GM12878 (cell line): ENCODE measurements at regions not wholly inside any gene's neighbourhood (a gene's known extent, or its start where the extent isn't known, plus 50 kb on each side); places are given as distances from the start of the nearest gene placed in this dataset.

Experiments used
- E2F4 ChIP-seq: IDR thresholded peaks from 2 replicates; pipeline ENCODE4 v1.6.1; 2012; ENCODE audit warnings: low read depth, low read length, improper control_type of control experiment
- FOXK2 ChIP-seq: fragments of 450-650 bp; IDR thresholded peaks from 2 replicates; pipeline ENCODE4 v1.6.1; 2017; ENCODE audit warnings: mild to moderate bottlenecking, moderate library complexity
- GATAD2B ChIP-seq: fragments of 450-650 bp; conservative IDR thresholded peaks from 2 replicates; pipeline ENCODE4 v1.6.1; 2017; ENCODE audit warnings: low read depth, mild to moderate bottlenecking, moderate library complexity
- KDM1A ChIP-seq: fragments of 200-600 bp; sonication (generic); IDR thresholded peaks from 2 replicates; pipeline ENCODE4 v1.6.1; 2016; ENCODE audit warnings: borderline replicate concordance
- SMC3 ChIP-seq: IDR thresholded peaks from 2 replicates; pipeline ENCODE4 v1.6.1; 2011; ENCODE audit warnings: low read length, improper control_type of control experiment, borderline replicate concordance
- SPI1 ChIP-seq: IDR thresholded peaks from 2 replicates; pipeline ENCODE4 v1.6.1; 2011; ENCODE audit warnings: low read depth, mild to moderate bottlenecking, low read length, moderate library complexity, borderline replicate concordance; ENCODE audit not compliant: insufficient read depth
- TAF1 ChIP-seq: IDR thresholded peaks from 2 replicates; pipeline ENCODE4 v1.6.1; 2011; ENCODE audit warnings: mild to moderate bottlenecking, low read depth, low read length, borderline replicate concordance
- ZBTB40 ChIP-seq: fragments of 450-650 bp; IDR thresholded peaks from 2 replicates; pipeline ENCODE4 v1.6.1; 2016; ENCODE audit warnings: mild to moderate bottlenecking, moderate library complexity, borderline replicate concordance
- ZNF207 ChIP-seq: fragments of 450-650 bp; IDR thresholded peaks from 2 replicates; pipeline ENCODE4 v1.6.1; 2014; ENCODE audit warnings: antibody characterized with exemption, mild to moderate bottlenecking, borderline replicate concordance
- TF ChIP-seq, protein P1 (sequence below): fragments of 450-650 bp; IDR thresholded peaks from 2 replicates; pipeline ENCODE4 v1.6.1; 2017; ENCODE audit warnings: low read depth, mild to moderate bottlenecking, moderate library complexity
- TF ChIP-seq, protein P2 (sequence below): fragments of 450-650 bp; IDR thresholded peaks from 2 replicates; pipeline ENCODE4 v1.6.1; 2018; ENCODE audit warnings: mild to moderate bottlenecking, low read depth, moderate library complexity; ENCODE audit not compliant: partially characterized antibody

DNA sequence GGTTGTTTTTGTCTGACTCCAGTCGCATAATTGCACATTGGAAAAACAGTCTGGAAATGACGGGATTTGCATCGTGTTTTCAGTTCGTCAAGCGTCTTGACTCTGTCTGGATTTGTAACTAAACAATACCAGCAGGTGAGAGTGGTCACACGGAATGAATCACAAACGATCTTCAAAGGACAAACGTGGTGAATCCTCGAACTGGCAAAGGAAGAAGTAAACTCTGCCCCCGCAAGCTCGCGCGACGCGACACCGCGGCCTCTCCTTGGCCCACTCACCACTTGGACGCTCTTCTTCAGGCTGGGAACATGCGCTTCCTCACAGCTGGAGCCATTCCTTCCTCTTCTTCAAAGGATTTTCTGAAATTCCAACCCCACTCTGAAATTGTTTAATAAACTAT is 352.6 kb downstream of the THBS2 start (continued):
- TF ChIP-seq ZBTB40 (no peak), SPI1 (no peak), KDM1A (no peak), E2F4 (no peak), TAF1 (no peak), SMC3 (no peak), ZNF207 (no peak), GATAD2B (no peak), FOXK2 (no peak)
- TF ChIP-seq, protein P1, sequence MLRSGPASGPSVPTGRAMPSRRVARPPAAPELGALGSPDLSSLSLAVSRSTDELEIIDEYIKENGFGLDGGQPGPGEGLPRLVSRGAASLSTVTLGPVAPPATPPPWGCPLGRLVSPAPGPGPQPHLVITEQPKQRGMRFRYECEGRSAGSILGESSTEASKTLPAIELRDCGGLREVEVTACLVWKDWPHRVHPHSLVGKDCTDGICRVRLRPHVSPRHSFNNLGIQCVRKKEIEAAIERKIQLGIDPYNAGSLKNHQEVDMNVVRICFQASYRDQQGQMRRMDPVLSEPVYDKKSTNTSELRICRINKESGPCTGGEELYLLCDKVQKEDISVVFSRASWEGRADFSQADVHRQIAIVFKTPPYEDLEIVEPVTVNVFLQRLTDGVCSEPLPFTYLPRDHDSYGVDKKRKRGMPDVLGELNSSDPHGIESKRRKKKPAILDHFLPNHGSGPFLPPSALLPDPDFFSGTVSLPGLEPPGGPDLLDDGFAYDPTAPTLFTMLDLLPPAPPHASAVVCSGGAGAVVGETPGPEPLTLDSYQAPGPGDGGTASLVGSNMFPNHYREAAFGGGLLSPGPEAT = no peak
- TF ChIP-seq, protein P2, sequence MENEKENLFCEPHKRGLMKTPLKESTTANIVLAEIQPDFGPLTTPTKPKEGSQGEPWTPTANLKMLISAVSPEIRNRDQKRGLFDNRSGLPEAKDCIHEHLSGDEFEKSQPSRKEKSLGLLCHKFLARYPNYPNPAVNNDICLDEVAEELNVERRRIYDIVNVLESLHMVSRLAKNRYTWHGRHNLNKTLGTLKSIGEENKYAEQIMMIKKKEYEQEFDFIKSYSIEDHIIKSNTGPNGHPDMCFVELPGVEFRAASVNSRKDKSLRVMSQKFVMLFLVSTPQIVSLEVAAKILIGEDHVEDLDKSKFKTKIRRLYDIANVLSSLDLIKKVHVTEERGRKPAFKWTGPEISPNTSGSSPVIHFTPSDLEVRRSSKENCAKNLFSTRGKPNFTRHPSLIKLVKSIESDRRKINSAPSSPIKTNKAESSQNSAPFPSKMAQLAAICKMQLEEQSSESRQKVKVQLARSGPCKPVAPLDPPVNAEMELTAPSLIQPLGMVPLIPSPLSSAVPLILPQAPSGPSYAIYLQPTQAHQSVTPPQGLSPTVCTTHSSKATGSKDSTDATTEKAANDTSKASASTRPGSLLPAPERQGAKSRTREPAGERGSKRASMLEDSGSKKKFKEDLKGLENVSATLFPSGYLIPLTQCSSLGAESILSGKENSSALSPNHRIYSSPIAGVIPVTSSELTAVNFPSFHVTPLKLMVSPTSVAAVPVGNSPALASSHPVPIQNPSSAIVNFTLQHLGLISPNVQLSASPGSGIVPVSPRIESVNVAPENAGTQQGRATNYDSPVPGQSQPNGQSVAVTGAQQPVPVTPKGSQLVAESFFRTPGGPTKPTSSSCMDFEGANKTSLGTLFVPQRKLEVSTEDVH = no peak
- TF ChIP-seq, all 136 proteins: peak for 0
